K562 (cell line): ENCODE measurements at regions not wholly inside any gene's neighbourhood (a gene's known extent, or its start where the extent isn't known, plus 50 kb on each side); places are given as distances from the start of the nearest gene placed in this dataset.

Source experiments
- MED1 ChIP-seq: sonication (generic); formaldehyde crosslinking; IDR thresholded peaks from 2 replicates; pipeline ENCODE4 v1.8.1; 2023; ENCODE audit warnings: missing genetic modification reagents, borderline replicate concordance
- NFYB ChIP-seq: IDR thresholded peaks from 2 replicates; pipeline ENCODE4 v1.6.1; 2011; ENCODE audit warnings: mild to moderate bottlenecking, moderate library complexity; ENCODE audit not compliant: insufficient read length; ENCODE audit errors: extremely low read depth
- TARDBP ChIP-seq: fragments of 450-650 bp; IDR thresholded peaks from 2 replicates; pipeline ENCODE4 v1.6.1; 2016
- TF ChIP-seq, protein P1 (sequence below): fragments of 250-450 bp; sonication (Bioruptor Pico); IDR thresholded peaks from 2 replicates; pipeline ENCODE4 v1.8.0; 2021; ENCODE audit warnings: moderate library complexity, mild to moderate bottlenecking, inconsistent platforms
- TF ChIP-seq, protein P2 (sequence below): fragments of 250-450 bp; sonication (Bioruptor Pico); IDR thresholded peaks from 2 replicates; pipeline ENCODE4 v1.5.0; 2021; ENCODE audit warnings: mild to moderate bottlenecking, moderate library complexity

DNA sequence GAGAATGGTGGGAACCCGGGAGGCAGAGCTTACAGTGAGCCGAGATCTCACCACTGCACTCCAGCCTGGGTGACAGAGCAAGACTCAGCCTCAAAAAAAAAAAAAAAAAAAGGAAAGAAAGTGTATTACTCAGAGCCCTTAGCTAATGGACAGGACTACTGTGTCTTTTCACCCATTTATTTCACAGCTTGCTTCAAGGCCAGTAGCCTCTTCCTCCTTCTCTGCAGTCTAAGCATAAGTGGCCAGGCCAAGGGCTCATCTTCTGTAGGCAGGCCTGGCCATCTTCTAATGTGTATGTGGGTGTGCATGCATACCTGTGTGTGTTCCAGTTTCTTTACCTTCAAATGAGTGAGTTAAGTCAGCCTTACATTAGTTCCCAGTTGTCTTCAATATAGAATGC lies 94.8 kb upstream of the GDF10 start (continued):
- TF ChIP-seq, protein P1, sequence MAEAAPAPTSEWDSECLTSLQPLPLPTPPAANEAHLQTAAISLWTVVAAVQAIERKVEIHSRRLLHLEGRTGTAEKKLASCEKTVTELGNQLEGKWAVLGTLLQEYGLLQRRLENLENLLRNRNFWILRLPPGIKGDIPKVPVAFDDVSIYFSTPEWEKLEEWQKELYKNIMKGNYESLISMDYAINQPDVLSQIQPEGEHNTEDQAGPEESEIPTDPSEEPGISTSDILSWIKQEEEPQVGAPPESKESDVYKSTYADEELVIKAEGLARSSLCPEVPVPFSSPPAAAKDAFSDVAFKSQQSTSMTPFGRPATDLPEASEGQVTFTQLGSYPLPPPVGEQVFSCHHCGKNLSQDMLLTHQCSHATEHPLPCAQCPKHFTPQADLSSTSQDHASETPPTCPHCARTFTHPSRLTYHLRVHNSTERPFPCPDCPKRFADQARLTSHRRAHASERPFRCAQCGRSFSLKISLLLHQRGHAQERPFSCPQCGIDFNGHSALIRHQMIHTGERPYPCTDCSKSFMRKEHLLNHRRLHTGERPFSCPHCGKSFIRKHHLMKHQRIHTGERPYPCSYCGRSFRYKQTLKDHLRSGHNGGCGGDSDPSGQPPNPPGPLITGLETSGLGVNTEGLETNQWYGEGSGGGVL (CRISPR knock-in tag) = no peak
- no peak for TF ChIP-seq MED1 (CRISPR knock-in tag)
- no peak for TF ChIP-seq NFYB
- TF ChIP-seq, protein P2, sequence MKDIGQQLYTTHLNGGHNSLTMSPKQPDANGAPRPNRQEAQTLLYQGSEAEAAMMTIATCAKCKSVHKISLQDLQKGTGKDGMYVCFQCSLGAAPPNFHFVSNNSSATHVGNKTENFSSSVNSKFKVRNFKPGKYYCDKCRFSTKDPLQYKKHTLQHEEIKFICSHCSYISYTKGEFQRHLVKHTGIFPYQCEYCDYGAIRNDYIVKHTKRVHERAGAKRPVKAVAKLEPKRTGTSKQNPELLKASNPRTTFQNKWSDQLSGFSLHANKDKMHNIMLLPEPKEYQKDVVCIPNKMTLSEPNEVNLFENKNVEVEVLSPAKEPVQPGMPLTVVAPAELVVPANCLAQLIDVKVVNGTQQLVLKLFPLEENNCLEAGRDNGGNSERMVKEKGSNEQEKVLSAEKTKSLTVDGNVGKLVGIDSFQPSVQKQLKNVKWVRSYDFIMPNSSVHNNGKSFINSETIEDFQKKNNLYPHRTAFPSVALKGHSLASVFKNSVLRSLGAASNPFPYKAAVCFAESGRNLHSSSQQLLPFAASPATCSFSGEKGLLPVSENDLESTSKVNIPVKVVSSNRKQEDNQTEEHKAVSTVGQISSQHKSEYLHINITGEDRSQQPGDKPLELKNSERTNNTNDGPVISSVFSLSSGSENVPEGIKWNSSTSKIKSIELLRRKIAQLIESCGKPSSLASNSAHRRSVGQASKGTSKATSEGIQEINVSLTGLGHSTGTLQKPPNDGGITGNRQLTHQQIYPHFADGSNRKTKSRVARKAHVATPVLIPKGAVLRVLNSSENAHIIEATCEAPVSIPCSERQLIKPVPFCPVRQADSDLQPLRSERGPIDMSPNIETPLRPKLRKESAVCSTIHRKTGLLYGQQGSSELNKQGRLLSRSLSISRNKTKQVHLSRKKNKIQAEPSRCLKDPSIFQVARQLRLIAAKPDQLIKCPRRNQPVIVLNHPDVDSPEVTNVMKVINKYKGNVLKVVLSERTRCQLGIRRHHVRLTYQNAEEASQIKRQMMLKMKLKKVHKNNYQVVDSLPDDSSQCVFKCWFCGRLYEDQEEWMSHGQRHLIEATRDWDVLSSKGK (CRISPR knock-in tag) = no peak
- no peak for TF ChIP-seq TARDBP
